H1 (cell line): ENCODE measurements at regions not wholly inside any gene's neighbourhood (a gene's known extent, or its start where the extent isn't known, plus 50 kb on each side); places are given as distances from the start of the nearest gene placed in this dataset.

Experiments used
- CTCF ChIA-PET: fragments of 300-600 bp; sonication (Branson Sonifier 250); formaldehyde crosslinking; loops from one replicate; lab custom pipeline; 2021; ENCODE audit not compliant: partially characterized antibody; lab: Charles Lee
- POLR2A ChIA-PET: fragments of 300-600 bp; sonication (Branson Sonifier 250); formaldehyde crosslinking; loops from one replicate; lab custom pipeline; 2021; ENCODE audit warnings: inconsistent platforms; ENCODE audit not compliant: partially characterized antibody; lab: Charles Lee
- DNase-seq, 2 experiments: peaks; one replicate each; pipeline versions ENCODE4 v3.0.0 to v3.0.0-alpha.2; 2010 to 2022; ENCODE audit warnings: low spot score in 2 of 2, low read depth in 1 of 2, mixed read lengths in 1 of 2
- FAIRE-seq: peaks from 2 replicates; lab custom pipeline; 2011; peaks lifted over from hg19 to GRCh38; lab: Jason Lieb, UNC
- H2AFZ ChIP-seq: 2 replicates; pipeline ENCODE4 v1.8.1; 2012; ENCODE audit warnings: low read length, inconsistent platforms
- H2AK5ac ChIP-seq: 2 replicates; pipeline ENCODE4 v1.6.1; 2013; ENCODE audit warnings: low read depth, low read length
- H2BK120ac ChIP-seq: replicated peaks from 2 replicates; pipeline ENCODE3; 2013; ENCODE audit warnings: low read depth, low read length, inconsistent platforms
- H2BK12ac ChIP-seq: 2 replicates; pipeline ENCODE4 v1.6.1; 2013; ENCODE audit warnings: low read depth, low read length
- H2BK15ac ChIP-seq: 2 replicates; pipeline ENCODE4 v1.6.1; 2013; ENCODE audit warnings: low read length
- H2BK20ac ChIP-seq: 2 replicates; pipeline ENCODE4 v1.6.1; 2013; ENCODE audit warnings: low read length
- H2BK5ac ChIP-seq: 2 replicates; pipeline ENCODE4 v1.6.1; 2013; ENCODE audit warnings: low read depth, low read length
- H3K14ac ChIP-seq: 2 replicates; pipeline ENCODE4 v1.6.1; 2013; ENCODE audit warnings: inconsistent platforms; ENCODE audit not compliant: insufficient read length
- H3K18ac ChIP-seq: 2 replicates; pipeline ENCODE4 v1.6.1; 2013; ENCODE audit warnings: low read length; ENCODE audit errors: extremely low read depth
- H3K23ac ChIP-seq: 2 replicates; pipeline ENCODE4 v1.6.1; 2013; ENCODE audit warnings: inconsistent platforms; ENCODE audit not compliant: insufficient read length
- H3K23me2 ChIP-seq: 2 replicates; pipeline ENCODE4 v1.6.1; 2013; ENCODE audit warnings: low read depth, low read length
- H3K27ac ChIP-seq: 2 replicates; pipeline ENCODE4 v1.6.1; 2011; ENCODE audit warnings: low read depth, low read length, inconsistent platforms
- H3K27me3 ChIP-seq, 4 experiments: replicated peaks in 1 of 4; 1 replicate in 1 of 4; 2 replicates in 3 of 4; pipeline versions ENCODE4 v1.6.1 to v1.8.1; 2011 to 2013; ENCODE audit warnings: low read length in 3 of 4, mild to moderate bottlenecking in 3 of 4, inconsistent platforms in 2 of 4, mixed read lengths in 2 of 4, moderate library complexity in 1 of 4; ENCODE audit not compliant: control insufficient read depth in 3 of 4, insufficient read depth in 3 of 4; ENCODE audit errors: extremely low read depth in 1 of 4
- H3K36me3 ChIP-seq, 4 experiments: 2 replicates each; pipeline versions ENCODE4 v1.6.1 to v1.8.1; 2011 to 2013; ENCODE audit warnings: mild to moderate bottlenecking in 4 of 4, low read length in 3 of 4, moderate library complexity in 2 of 4, control low read depth in 1 of 4, inconsistent platforms in 1 of 4; ENCODE audit not compliant: insufficient read depth in 4 of 4, control insufficient read depth in 2 of 4
- H3K4ac ChIP-seq: replicated peaks from 2 replicates; pipeline ENCODE3; 2013; ENCODE audit warnings: low read length, low read depth, mixed read lengths, inconsistent platforms; ENCODE audit not compliant: insufficient read length
- H3K4me1 ChIP-seq, 4 experiments: replicated peaks in 1 of 4; 1 replicate in 1 of 4; 2 replicates in 3 of 4; pipeline versions ENCODE4 v1.6.1 to v1.8.1; 2011 to 2013; ENCODE audit warnings: low read length in 3 of 4, inconsistent platforms in 2 of 4, mixed read lengths in 1 of 4; ENCODE audit not compliant: insufficient read depth in 4 of 4, control insufficient read depth in 3 of 4
- H3K4me2 ChIP-seq, 2 experiments: 2 replicates each; pipeline versions ENCODE4 v1.6.1 to v1.8.1; 2011 to 2013; ENCODE audit warnings: low read depth in 2 of 2, low read length in 2 of 2, control low read depth in 1 of 2, inconsistent platforms in 1 of 2, mild to moderate bottlenecking in 1 of 2; ENCODE audit not compliant: insufficient read depth in 1 of 2
- H3K4me3 ChIP-seq, 4 experiments: fragments of 200-600, 300-600 bp in 1 of 4; sonication (generic), shearing (Covaris generic), sonication (Bioruptor Twin) in 1 of 4; 2 replicates each; pipeline versions ENCODE4 v1.5.1 to v1.8.1; 2011 to 2016; ENCODE audit warnings: low read length in 4 of 4, low read depth in 3 of 4, control low read depth in 2 of 4, inconsistent platforms in 2 of 4, mild to moderate bottlenecking in 2 of 4, mixed read lengths in 1 of 4, moderate library complexity in 1 of 4; ENCODE audit not compliant: insufficient read depth in 2 of 4; ENCODE audit errors: extremely low read depth in 1 of 4
- H3K56ac ChIP-seq: replicated peaks from 2 replicates; pipeline ENCODE3; 2013; ENCODE audit warnings: low read depth, mild to moderate bottlenecking, mixed read lengths, low read length, inconsistent platforms; ENCODE audit not compliant: insufficient read length
- H3K79me1 ChIP-seq: 2 replicates; pipeline ENCODE4 v1.6.1; 2013; ENCODE audit warnings: low read depth, low read length, control low read depth
- H3K79me2 ChIP-seq, 2 experiments: 2 replicates each; pipeline versions ENCODE4 v1.6.1 to v1.8.1; 2012 to 2013; ENCODE audit warnings: low read length in 2 of 2, mild to moderate bottlenecking in 2 of 2, inconsistent platforms in 1 of 2; ENCODE audit not compliant: insufficient read depth in 2 of 2, control insufficient read depth in 1 of 2
- H3K9ac ChIP-seq, 4 experiments: replicated peaks in 1 of 4; 1 replicate in 1 of 4; 2 replicates in 3 of 4; pipeline versions ENCODE4 v1.6.1 to v1.8.1; 2011 to 2013; ENCODE audit warnings: low read depth in 3 of 4, low read length in 3 of 4, control low read depth in 2 of 4, mild to moderate bottlenecking in 2 of 4, moderate library complexity in 2 of 4, inconsistent platforms in 1 of 4; ENCODE audit errors: extremely low read depth in 1 of 4
- H3K9me3 ChIP-seq, 2 experiments: 2 replicates each; pipeline versions ENCODE4 v1.6.1 to v1.8.1; 2012 to 2013; ENCODE audit warnings: mild to moderate bottlenecking in 2 of 2, moderate library complexity in 2 of 2, control low read depth in 1 of 2, inconsistent platforms in 1 of 2, low read depth in 1 of 2, low read length in 1 of 2, mixed read lengths in 1 of 2; ENCODE audit not compliant: insufficient read depth in 2 of 2
- H4K20me1 ChIP-seq, 2 experiments: replicated peaks in 1 of 2; 2 replicates each; pipeline versions ENCODE3 to v1.8.1; 2011 to 2013; ENCODE audit warnings: inconsistent platforms in 2 of 2, low read length in 2 of 2, mild to moderate bottlenecking in 1 of 2; ENCODE audit not compliant: insufficient read depth in 2 of 2, control insufficient read depth in 1 of 2
- H4K5ac ChIP-seq: 2 replicates; pipeline ENCODE4 v1.6.1; 2013; ENCODE audit warnings: low read length, low read depth, mixed read lengths, inconsistent platforms; ENCODE audit not compliant: insufficient read length
- H4K8ac ChIP-seq: 2 replicates; pipeline ENCODE4 v1.8.0; 2013; ENCODE audit warnings: mild to moderate bottlenecking, moderate library complexity, low read length, inconsistent platforms; ENCODE audit not compliant: insufficient read depth; ENCODE audit errors: extremely low read depth
- H4K91ac ChIP-seq: replicated peaks from 2 replicates; pipeline ENCODE3; 2013; ENCODE audit warnings: low read length, mixed read lengths, inconsistent platforms; ENCODE audit not compliant: insufficient read length
- POLR2AphosphoS5 ChIP-seq: IDR thresholded peaks from 2 replicates; pipeline ENCODE4 v1.6.1; 2011; ENCODE audit warnings: low read depth, low read length
- RFX5 ChIP-seq: IDR thresholded peaks from 2 replicates; pipeline ENCODE4 v1.6.1; 2011; ENCODE audit warnings: low read depth, low read length, improper control_type of control experiment, borderline replicate concordance
- TCF12 ChIP-seq: IDR thresholded peaks from 2 replicates; pipeline ENCODE4 v1.6.1; 2011; ENCODE audit warnings: low read depth, mild to moderate bottlenecking, low read length
- WGBS, 2 experiments: shearing (Covaris generic) in 1 of 2; methylation state at CpG; one replicate each; pipeline versions ENCODE4 v1.1.6 to v1.1.7; 2013 to 2015; ENCODE audit warnings: low lambda C conversion rate in 2 of 2, mixed read lengths in 2 of 2, inconsistent platforms in 1 of 2, low coverage in 1 of 2, missing lambda C conversion rate in 1 of 2; ENCODE audit not compliant: insufficient replicate concordance in 2 of 2, insufficient coverage in 1 of 2, insufficient read length in 1 of 2; ENCODE audit errors: extremely low coverage in 1 of 2, missing lambda C conversion rate in 1 of 2; 5-methylcytosine and 5-hydroxymethylcytosine counted together

GRCh38 chr11:60647087-60647486 lies 52.3 kb upstream of the MS4A8 start:
- Histone ChIP-seq H4K5ac (no peak overlapping the region), H2BK15ac (no peak overlapping the region), H3K23me2 (no peaks in the 10 kb centered on the region), H3K56ac (no peak overlapping the region), H3K23ac (no peak overlapping the region), H3K4me2 (no peak overlapping the region), H3K79me1 (no peaks in the 10 kb centered on the region), H3K79me2 (no peaks in the 10 kb centered on the region), H3K14ac (no peak overlapping the region), H3K27ac (no peak overlapping the region), H4K8ac (no peak overlapping the region), H3K36me3 (no peaks in the 10 kb centered on the region), H2BK20ac (no peak overlapping the region), H3K27me3 (no peaks in the 10 kb centered on the region), H2AK5ac (no peak overlapping the region), H3K4me3 (no peak overlapping the region), H2BK5ac (no peak overlapping the region), H2AFZ (no peak overlapping the region), H3K4me1 (no peaks in the 10 kb centered on the region), H3K18ac (no peak overlapping the region), H3K4ac (no peak overlapping the region), H2BK12ac (no peak overlapping the region), H4K20me1 (no peaks in the 10 kb centered on the region), H2BK120ac (no peak overlapping the region), H4K91ac (no peak overlapping the region), H3K9ac (no peak overlapping the region), H3K9me3 (no peaks in the 10 kb centered on the region; a peak in 2 of 4 replicates)
- ChIA-PET CTCF (interaction anchor here (1.2 kb wide), 1 partner anchor 12 kb away, joined by 3 read pairs; no protein-coding TSS in a partner anchor), POLR2A (no interaction called here)
- FAIRE-seq (no peak), DNase-seq (no peak)
- WGBS, 2 experiments = 96% methylated on average over 21 of the region's 28 CpGs; no CpG with 5 or more reads in 1 of the 2 experiments
- TF ChIP-seq RFX5 (no peak), TCF12 (no peak), POLR2AphosphoS5 (no peak)
